GM18507 (cell line): ENCODE measurements at regions not wholly inside any gene's neighbourhood (a gene's known extent, or its start where the extent isn't known, plus 50 kb on each side); places are given as distances from the start of the nearest gene placed in this dataset.

ENCODE experiments used
- DNase-seq: peaks from one replicate; pipeline ENCODE4 v3.0.0; 2011; ENCODE audit warnings: low read depth; ENCODE audit not compliant: insufficient read length; ENCODE audit errors: extremely low spot score
- FAIRE-seq: peaks from 2 replicates; lab custom pipeline; 2011; peaks lifted over from hg19 to GRCh38; lab: Jason Lieb, UNC

GRCh38 chr13:63128716-63129115 lies 1713.1 kb upstream of the PCDH20 start:
- no peak for FAIRE-seq
- no peak for DNase-seq

DNA sequence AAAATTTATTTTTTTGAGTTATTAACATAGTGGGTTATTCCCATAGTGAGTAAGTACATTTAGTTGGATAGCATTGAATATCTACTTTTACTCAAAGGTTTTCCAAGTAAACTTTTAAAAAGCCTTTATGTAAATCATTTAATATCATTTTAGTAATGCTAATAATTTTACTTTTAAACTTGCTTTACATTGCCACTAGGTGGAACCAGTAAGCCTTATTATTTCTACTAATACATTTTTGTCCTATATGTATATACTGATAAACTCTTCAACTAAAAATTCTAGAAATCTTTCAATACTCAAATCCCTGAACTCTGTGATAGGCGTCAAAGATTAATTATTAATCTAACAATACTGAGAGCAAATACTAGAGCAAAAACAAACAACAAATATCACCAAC lies 1709.2 kb upstream of the PCDH20 start:
- FAIRE-seq (no peak), DNase-seq (no peak)

- DNase-seq (no peak), FAIRE-seq (no peak)
These were observed 1705.2 kb upstream of the PCDH20 start for GRCh38 chr13:63120883-63121282.

DNA sequence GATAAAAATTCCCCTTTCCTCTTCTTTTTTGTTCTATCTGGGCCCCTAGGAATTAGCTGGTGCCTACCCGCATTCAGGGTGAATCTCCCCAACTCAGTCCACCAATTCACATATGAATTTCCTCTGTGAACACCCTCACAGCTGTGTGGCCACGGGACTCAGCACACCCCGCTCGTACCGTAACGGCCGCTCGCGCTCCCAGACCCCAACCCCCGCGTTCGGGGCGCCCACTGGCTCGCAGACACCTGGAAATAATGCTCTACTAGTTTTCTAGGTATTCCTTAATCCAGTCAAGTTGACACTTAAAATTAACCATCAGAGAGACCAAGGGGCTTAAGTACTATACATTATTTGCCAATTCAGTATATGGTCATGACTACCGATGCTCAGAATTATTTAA lies 1702.1 kb upstream of the PCDH20 start:
- FAIRE-seq (no peak), DNase-seq (no peak)

- FAIRE-seq: no peak
- DNase-seq: no peak
These were observed 1697.2 kb upstream of the PCDH20 start for GRCh38 chr13:63112799-63113395.

GRCh38 chr13:63110466-63110865 lies 1694.8 kb upstream of the PCDH20 start:
- FAIRE-seq (no peak), DNase-seq (no peak)

GRCh38 chr13:63107179-63107943 lies 1691.7 kb upstream of the PCDH20 start:
- DNase-seq: no peak

DNA sequence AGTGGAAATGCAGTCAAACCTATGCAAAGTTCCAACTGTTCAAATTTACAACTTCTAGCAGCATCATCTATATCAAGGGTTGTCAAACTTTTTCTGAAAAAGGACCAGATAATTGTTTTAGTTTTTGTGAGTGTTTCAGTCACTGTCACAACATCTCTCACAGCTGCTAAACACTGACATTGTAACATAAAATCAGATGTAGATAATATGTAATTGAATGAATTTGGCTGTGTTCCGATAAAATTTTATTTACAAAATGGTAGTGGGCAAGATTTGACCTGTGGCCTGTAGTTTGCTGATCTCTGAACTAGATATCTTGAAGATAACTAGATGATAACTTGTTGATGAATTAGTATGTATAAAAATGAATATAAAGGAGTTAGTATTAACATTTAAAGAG lies 1679.1 kb upstream of the PCDH20 start:
- no peak for DNase-seq
- FAIRE-seq: no peak

More at GRCh38 chr13:63107179-63107943, 1691.7 kb upstream of the PCDH20 start:
- FAIRE-seq: no peak

- no peak for DNase-seq
- FAIRE-seq: no peak
These were observed 1678.3 kb upstream of the PCDH20 start for GRCh38 chr13:63093907-63094469.

- no peak for DNase-seq
- FAIRE-seq: no peak
These were observed 1676.8 kb upstream of the PCDH20 start for GRCh38 chr13:63092456-63092855.

DNA sequence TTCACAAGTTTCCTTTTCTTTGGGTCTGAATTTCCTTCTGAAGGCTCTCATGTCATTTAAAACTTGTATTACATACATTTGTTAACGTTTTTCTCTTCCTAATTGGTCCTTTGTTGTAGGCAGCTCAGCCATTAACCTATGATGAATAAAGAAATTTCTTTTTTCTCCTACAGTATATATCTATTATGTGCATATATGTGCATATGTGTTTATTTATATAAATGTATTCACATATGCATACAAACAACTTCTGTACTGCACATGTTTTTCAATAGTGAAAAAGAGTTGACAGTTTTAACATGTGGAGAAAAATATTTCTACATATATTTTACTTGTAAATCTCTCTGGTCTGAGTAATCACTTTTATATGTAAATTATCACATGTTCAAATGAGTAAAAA lies 1674.9 kb upstream of the PCDH20 start:
- DNase-seq: no peak

DNA sequence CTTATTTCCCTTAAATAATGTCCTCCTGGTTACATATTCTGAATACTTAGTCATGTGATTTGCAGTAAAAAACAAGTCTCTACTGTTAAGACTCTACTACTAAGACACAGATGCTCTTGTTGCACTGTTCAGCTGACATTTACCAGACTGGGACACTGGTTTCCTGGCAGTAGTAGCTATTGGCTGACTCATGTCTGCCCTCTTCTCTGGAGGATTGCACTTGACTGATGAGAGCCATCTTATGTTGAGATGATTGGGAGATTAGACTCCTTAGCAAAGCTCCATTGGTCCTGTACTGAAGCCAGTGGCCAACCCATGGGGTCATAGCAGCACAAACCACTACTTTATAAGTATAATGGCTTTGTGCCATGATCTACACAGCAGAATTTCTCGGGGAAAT lies 1672.6 kb upstream of the PCDH20 start:
- DNase-seq (no peak), FAIRE-seq (no peak)

More for the DNA sequence above, 1674.9 kb upstream of the PCDH20 start:
- no peak for FAIRE-seq

- FAIRE-seq (no peak), DNase-seq (no peak)
These were observed 1670.6 kb upstream of the PCDH20 start for GRCh38 chr13:63086286-63086685.

- no peak for FAIRE-seq
- DNase-seq: no peak
These were observed 1670.2 kb upstream of the PCDH20 start for GRCh38 chr13:63085851-63086250.

DNA sequence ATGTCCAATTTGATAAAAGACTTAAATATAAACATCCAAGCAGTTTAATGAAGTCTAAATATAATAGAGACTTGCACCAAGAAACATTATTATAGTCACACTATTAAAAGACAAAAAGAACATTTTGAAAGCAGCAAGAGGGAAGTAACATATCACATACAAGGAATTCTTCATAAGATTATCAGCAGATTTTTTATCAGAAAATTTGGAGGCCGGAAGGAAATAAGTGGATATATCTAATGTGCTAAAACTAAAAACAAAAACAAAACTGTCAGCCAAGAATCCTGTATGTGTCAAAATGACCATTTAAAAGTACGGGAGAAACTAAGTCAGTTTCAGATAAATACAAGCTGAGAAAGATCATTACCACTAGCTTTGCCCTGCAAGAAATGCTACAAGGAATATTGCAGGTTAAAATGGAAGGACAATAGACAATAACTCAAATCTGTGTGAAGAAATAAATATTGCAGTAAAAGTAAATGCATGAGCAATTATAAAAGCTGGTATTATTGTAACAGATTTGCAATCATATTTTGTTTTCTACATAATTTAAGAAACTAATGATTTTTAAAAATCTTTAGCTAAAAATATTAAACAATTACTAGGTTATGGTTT lies 1665.9 kb upstream of the PCDH20 start:
- DNase-seq (no peak), FAIRE-seq (no peak)

GRCh38 chr13:63075126-63075525 lies 1659.5 kb upstream of the PCDH20 start:
- no peak for DNase-seq
- FAIRE-seq: no peak

- FAIRE-seq (no peak), DNase-seq (no peak)
These were observed 1634.6 kb upstream of the PCDH20 start for GRCh38 chr13:63050287-63050686.

DNA sequence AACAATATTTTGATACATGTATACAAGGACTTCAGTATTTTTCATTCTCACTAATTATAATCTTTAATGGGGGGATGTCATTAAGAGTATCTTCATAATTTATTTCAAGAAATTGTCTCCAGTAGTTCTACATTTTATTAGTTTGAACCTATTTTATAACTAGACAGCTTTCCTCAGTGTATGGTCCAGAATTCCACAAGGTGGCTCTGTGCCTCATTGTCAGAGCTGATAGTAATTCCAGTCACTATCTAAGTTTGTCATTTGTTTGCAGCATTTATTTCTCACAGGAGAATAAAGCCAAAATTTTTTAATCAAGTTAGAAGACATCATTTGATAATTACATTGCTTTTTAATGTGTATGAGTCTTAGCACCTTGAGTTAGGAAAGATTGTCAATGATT lies 1633.0 kb upstream of the PCDH20 start:
- DNase-seq (no peak), FAIRE-seq (no peak)

- FAIRE-seq (no peak), DNase-seq (no peak)
These were observed 1629.1 kb upstream of the PCDH20 start for GRCh38 chr13:63044589-63045313.

DNA sequence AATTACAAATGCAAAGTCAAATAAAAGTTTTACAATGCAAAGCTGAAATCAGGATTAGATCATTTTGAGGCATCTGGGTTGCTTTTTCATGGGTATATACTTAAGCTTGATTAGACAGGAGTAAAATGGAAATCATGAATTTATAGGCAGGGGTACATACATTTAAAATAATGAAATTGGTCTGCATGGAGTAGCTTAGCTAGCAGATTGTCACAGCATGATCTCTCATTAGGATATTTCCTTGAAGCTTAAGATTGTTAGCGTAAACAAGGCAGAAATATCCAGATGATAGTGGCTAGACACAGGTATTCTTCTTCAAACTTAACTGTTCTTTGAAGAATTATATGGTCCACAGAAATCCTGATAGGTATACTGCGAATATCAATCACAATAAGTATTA lies 1627.0 kb upstream of the PCDH20 start:
- DNase-seq: no peak

More for the DNA sequence above, 1627.0 kb upstream of the PCDH20 start:
- no peak for FAIRE-seq
